Cardiac muscle cell (in vitro differentiated cells and primary cell): ENCODE measurements at regions not wholly inside any gene's neighbourhood (a gene's known extent, or its start where the extent isn't known, plus 50 kb on each side); places are given as distances from the start of the nearest gene placed in this dataset.

Experiments used
- DNase-seq, 2 donors: peaks; one replicate each; pipeline versions ENCODE4 v3.0.0 to v3.0.0-alpha.2; 2010 to 2017; ENCODE audit warnings: low read depth in 1 of 2, low spot score in 1 of 2
- H3K27ac ChIP-seq: fragments of 200-600 bp; sonication (generic); 2 replicates; pipeline ENCODE4 v1.5.1; 2016
- H3K27me3 ChIP-seq: fragments of 200-600 bp; sonication (generic); 2 replicates; pipeline ENCODE4 v1.6.0; 2016; ENCODE audit warnings: control low read depth
- H3K36me3 ChIP-seq: fragments of 200-600 bp; sonication (generic); 2 replicates; pipeline ENCODE4 v1.5.1; 2016; ENCODE audit warnings: control low read depth
- H3K4me1 ChIP-seq: fragments of 200-600 bp; sonication (generic); 2 replicates; pipeline ENCODE4 v1.8.1; 2017; ENCODE audit warnings: low read depth, mild to moderate bottlenecking, mixed run types
- H3K4me3 ChIP-seq: fragments of 200-600 bp; sonication (generic); 2 replicates; pipeline ENCODE4 v1.5.1; 2016; ENCODE audit warnings: mild to moderate bottlenecking
- H3K9me3 ChIP-seq: fragments of 200-600 bp; sonication (generic); 2 replicates; pipeline ENCODE4 v1.5.1; 2017; ENCODE audit warnings: low read depth, mild to moderate bottlenecking, control low read depth
- CTCF ChIP-seq: IDR thresholded peaks from 2 replicates; pipeline ENCODE4 v1.5.1; 2012; ENCODE audit warnings: low read depth, mild to moderate bottlenecking, low read length

- Histone ChIP-seq H3K36me3 (no peaks in the 10 kb centered on the region), H3K9me3 (no peaks in the 10 kb centered on the region), H3K4me1 (no peaks in the 10 kb centered on the region), H3K27me3 (no peaks in the 10 kb centered on the region), H3K4me3 (no peak overlapping the region), H3K27ac (no peak overlapping the region)
- no peak for DNase-seq
- TF ChIP-seq CTCF: no peak
These were observed 92.3 kb upstream of the MARCHF11 start for GRCh38 chr5:16271851-16272250.

GRCh38 chr5:16265141-16265540, 85.5 kb upstream of the MARCHF11 start:
- no peak for DNase-seq
- Histone ChIP-seq H3K27me3 (no peaks in the 10 kb centered on the region), H3K9me3 (no peaks in the 10 kb centered on the region), H3K27ac (no peak overlapping the region), H3K36me3 (no peaks in the 10 kb centered on the region), H3K4me1 (no peaks in the 10 kb centered on the region), H3K4me3 (no peak overlapping the region)
- TF ChIP-seq CTCF: no peak

- no peaks in the 10 kb centered on the region for H3K27me3 ChIP-seq
- H3K27ac ChIP-seq: no peak overlapping the region
- H3K36me3 ChIP-seq: no peaks in the 10 kb centered on the region
- no peak for DNase-seq
- no peaks in the 10 kb centered on the region for H3K4me1 ChIP-seq
- H3K4me3 ChIP-seq: no peak overlapping the region
- TF ChIP-seq CTCF: no peak
- no peaks in the 10 kb centered on the region for H3K9me3 ChIP-seq
These were observed 80.4 kb upstream of the MARCHF11 start for GRCh38 chr5:16260000-16260399.

- no peak for TF ChIP-seq CTCF
- DNase-seq: no peak
- H3K36me3 ChIP-seq: no peaks in the 10 kb centered on the region
- H3K4me1 ChIP-seq: no peaks in the 10 kb centered on the region
- H3K27me3 ChIP-seq: no peaks in the 10 kb centered on the region
- H3K27ac ChIP-seq: no peak overlapping the region
- no peak overlapping the region for H3K4me3 ChIP-seq
- no peaks in the 10 kb centered on the region for H3K9me3 ChIP-seq
These were observed 74.3 kb upstream of the MARCHF11 start for GRCh38 chr5:16253856-16254255.

GRCh38 chr5:16245956-16246355, 66.4 kb upstream of the MARCHF11 start:
- H3K36me3 ChIP-seq: no peaks in the 10 kb centered on the region
- no peak for TF ChIP-seq CTCF
- H3K27me3 ChIP-seq: no peaks in the 10 kb centered on the region
- no peak overlapping the region for H3K4me3 ChIP-seq
- DNase-seq: no peak
- no peaks in the 10 kb centered on the region for H3K9me3 ChIP-seq
- H3K4me1 ChIP-seq: peaks cover 3% of the 10 kb centered on the region
- H3K27ac ChIP-seq: no peak overlapping the region

- Histone ChIP-seq H3K9me3 (no peaks in the 10 kb centered on the region), H3K27me3 (no peaks in the 10 kb centered on the region), H3K27ac (no peak overlapping the region), H3K36me3 (no peaks in the 10 kb centered on the region), H3K4me1 (peaks cover 3% of the 10 kb centered on the region), H3K4me3 (no peak overlapping the region)
- TF ChIP-seq CTCF: no peak
- no peak for DNase-seq
These were observed 65.7 kb upstream of the MARCHF11 start for GRCh38 chr5:16245249-16245648.
